Stimulated activated CD8-positive, alpha-beta memory T cell treated with anti-CD3 and anti-CD28 coated beads, Interleukin-15, amount 100 ng/mL, for 24 hours (primary cell): ENCODE measurements at regions not wholly inside any gene's neighbourhood (a gene's known extent, or its start where the extent isn't known, plus 50 kb on each side); places are given as distances from the start of the nearest gene placed in this dataset.

Experiments
- DNase-seq: peaks from one replicate; pipeline ENCODE4 v3.0.0-alpha.2; 2020; ENCODE audit warnings: low read depth

DNA sequence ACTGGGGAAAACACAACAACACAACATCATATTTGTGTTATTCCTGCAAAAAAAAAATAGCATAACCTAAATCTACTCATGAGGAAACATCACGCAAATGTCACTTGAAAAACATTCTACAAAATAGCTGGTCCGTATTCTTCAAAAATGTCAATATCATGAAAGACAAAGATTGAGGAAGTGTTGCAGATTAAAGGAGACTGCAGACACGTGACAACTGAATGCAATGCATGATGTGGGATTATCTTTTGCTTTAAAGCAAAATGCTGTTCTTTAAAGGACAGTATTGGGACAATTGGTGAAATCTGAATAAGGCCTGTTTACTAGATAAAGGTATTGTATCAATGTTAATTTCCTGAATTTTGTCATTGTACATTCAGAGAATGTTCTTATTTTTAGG, 157.7 kb downstream of the SMIM20 start:
- DNase-seq, result no peak

DNA sequence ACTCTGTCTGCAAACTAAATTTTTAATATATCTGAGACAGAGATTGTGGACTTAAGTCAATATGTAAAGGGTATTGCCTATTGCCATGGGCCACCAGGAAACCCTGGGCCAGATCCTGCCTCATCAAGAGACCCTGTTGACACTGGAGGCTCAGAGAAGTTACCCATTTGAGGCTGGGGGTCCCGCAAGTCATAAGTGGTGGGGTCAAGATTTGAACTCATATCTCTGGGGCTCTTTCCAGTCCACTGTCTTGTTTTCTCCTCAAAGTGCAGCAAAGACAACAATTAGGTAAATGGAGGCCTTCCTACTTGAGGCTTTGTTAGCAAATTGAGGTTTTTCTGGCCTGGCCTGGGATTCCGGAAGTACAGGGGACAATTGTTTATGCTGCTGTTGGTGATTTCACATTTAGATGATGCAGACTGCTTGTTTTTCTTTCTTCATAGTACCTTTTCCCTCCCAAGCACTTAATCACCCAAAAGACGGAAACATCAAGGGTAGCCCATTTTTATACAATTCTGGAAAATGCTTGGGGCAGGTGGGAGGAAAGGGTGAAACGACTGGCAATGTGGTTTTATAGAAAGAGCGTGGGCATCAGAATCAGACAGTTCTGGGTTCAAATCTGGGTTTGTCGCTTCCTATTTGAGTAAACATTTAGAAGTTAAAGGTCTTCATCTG, 160.0 kb downstream of the SMIM20 start:
- DNase-seq, result no peak

DNA sequence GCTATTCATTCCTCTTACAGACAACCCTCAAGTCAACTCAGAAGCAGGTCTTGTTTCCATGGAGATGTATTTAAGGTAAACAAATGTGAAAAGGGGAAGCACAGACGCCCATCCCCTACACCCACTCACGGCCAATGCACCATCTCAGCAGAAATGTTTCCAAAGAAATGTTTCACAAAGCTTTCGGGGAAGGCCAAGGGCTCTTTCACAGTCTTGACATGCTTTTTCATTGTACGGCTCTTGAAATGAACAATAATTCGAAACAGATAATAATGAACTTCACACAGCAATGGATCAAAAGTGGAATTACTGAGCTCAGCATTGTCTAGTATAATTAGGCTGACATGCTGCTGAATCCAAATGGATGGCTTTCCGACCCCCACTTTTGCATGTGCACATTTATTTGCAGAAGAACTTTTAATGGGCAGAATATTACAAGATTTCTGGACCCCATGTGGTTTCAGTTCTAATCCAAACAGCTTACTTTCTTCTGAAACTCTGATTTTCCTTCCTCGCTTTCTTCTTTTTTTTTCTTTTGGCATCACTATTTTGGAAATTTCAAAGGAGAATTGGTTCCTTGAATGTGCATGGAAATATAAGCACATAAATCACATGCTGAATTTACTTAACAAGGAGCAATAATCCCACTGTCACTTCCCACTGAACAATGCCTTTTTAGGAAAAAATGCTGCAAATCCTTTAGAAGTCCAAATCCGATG, 160.9 kb downstream of the SMIM20 start:
- DNase-seq, result no peak

DNA sequence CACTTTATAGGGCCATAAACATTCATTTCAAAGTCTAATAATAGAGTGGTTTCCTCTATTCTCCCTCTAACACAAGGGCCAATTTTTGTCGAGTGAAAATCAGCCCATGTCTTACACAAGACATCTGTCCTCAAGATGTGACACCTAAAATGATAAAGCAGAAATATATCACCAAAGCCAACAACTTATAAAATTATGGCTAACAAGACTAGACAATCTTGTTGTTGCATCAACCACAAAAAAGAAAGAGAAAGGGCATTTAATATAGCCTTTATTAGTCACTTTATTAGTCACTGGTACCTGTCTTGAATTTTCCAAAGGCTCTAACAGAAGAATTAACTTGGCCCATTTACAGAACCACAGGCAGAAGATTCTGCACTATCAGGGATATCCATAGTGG, 161.6 kb downstream of the SMIM20 start:
- no peak for DNase-seq

DNA sequence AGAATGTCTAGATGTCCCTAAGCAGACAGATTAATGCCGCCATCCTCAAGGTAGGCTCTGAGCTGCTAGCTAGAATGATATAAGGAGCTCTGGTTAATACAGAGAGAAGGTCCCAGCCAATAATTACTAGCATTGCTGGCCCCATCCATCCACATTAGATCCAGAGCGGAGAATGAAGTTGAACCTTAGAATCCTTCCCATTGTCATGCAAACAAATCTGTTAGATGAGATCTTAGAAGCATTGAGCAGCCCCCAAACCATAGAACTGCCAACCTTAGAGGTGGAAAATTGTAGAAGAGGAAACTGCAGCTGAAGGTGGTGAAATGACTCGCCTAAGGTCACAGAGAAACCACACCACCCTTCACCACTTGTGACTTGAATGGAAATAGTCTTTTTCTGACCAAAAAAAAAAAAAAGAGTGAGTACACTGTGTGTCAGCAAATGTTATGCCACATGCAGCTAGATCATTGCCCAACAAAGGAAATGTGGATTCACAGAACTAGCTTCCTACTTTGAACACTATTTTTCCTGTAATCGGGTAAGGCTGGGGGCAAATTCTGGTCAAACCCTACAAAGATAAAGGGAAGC, 162.1 kb downstream of the SMIM20 start:
- no peak for DNase-seq

DNA sequence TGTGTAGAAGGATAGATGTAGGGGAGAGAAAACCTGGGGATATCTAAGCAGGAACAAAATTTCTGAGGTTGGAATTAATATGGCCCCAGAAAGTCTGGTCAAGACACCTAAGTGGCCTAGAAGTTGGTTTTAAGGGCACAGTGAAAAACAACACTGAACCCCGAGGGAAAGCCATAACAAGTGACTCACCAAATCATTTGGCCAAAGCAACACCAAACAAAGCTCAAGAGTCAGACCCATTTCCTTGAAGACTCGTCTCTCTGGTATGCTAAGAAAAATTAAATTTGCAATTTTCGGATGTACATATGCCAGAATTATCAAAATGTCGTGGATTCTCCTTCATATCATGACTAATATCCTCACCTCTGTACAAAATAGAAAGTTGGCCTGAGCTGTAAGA, 162.9 kb downstream of the SMIM20 start:
- DNase-seq, result no peak

DNA sequence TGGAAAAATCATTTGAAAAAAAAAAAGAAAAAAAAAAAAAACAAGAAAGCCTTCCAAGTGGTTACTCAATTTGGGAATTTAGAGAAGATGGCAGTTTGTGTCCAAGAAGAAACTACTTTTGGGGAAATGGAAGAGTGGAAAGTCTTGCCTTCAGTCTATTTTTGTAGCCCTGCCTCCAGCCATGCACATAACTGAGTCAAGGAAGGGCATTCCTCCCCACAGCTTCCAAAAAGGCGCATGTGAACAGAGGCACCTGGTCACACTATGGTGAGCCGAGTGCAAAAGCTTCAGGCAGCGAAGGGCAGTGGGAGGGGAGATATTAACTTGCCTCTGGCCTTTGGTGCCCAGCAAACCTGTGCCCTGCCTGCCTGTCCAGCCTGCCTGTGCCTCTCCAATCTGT, 163.7 kb downstream of the SMIM20 start:
- no peak for DNase-seq

DNA sequence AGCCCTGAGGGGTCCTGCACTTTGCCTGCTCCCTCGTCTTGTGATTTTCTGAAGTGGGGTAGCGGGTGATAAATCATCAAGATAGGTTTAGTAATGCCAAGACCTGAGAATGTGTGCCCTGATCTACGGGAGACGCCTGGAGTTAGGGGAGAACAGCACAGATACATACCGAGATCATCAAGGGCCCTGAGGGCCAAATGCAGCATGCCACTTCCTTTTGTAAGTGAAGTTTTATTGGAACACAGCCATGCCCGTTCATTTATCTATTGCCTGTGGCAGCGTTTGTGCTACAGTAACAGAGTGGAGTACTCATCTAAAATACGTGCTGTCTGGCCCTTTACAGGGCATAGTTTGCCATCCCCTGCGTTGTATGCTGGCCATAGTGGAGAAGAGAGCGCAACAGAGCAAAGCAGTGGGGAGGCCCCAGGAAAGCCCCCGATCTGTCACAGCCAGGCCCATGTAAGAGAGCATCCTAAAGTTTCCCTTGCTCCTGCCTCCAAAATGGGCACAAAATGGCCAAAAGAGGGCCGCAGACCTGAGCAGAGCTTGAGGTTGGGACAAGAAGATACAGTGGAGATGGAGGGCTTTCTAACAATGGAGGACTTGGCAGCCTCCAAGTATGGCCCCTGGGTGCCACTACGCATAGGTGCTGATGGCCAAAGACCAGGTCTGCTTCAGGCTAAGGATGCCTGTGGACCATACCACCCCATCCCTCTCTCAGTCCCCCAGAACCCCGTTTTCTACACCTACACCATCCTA, 167.0 kb downstream of the SMIM20 start:
- no peak for DNase-seq

DNA sequence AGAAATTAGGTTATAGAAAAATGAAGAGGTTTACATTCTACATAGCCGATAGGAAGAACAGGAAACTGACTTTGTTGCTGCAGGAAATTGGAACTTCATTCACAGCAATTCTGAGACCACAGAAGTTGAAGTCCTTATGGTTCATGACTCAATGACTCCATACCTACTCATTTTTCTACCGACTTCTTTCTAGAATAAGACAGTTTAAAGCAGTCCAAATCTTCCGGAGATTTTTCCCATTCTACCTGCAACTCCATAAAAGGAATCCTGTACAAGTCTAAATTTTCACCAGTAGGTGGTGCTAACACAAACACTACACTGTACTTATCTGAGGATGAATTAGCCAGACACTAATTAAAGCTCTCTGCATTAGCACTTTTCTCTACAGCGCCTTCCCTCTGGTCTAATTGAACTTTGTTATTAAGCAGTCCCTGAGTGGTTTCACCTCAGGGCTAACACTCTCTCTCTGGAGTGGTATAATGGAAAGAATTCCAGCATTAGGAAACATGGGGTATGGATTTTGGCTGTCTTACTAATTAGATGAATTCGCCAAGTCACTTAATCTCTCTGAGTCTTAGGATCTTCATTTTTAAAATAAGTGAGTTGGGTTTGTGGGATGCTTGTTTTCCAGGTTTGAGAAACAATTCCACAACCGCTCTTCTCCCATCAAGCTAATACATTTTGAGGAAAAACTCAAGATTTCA, 167.9 kb downstream of the SMIM20 start:
- DNase-seq, result no peak

DNA sequence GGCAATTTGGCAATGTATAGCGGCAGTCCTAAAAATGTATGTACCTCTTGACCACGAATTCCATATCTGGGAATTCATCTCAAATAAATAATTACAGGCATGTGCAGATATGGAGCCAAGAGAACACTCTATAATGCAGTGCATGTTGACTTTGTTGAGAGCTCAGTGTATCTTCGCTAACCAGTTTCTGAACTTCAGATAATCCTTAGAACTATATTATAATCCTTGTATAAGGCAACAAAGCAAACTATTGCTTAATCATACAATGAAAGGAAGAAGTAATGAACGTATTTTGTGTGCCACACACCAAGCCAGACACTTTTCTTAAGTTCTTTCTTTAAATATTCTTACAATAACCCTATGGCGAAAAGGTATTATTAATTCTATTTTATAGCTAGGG, 168.5 kb downstream of the SMIM20 start:
- DNase-seq, result no peak

DNA sequence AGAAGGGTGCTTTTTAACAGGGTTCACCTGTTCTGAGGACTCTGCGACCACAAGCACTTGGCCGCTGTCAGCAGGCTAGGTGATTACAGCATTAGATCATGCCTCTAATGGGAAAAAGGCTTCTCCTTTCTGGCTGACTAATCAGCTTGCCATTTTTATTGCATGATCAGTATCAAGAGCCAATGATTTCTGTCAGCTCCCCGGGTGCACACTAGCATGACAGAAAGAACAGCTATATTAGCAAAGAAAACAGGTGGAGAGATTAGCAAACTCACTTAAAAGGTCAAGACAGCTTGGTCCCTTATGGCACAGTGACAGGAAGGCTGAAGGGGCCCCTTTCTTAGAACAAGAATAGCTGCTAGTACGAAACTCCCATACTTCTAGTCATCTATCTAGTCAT, 170.0 kb downstream of the SMIM20 start:
- no peak for DNase-seq

DNA sequence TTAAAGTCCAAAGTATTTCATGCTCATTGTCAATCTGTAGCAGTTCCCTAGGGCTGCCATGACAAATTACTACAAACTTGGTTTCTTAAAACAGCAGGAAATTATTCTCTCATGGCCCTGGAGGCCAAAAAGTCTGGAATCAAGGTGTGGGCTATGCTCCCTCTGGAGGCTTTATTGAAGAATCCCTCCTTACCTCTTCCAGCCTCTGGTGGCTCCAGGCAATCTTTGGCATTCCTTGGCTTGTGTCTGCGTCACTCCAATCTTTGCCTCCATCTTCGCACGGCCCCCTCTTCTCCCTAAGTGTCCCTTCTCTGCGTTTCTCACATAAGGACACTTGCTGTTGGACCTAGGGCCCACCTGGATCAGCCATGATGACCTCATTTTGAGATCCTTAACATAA, 170.4 kb downstream of the SMIM20 start:
- DNase-seq, result no peak

DNA sequence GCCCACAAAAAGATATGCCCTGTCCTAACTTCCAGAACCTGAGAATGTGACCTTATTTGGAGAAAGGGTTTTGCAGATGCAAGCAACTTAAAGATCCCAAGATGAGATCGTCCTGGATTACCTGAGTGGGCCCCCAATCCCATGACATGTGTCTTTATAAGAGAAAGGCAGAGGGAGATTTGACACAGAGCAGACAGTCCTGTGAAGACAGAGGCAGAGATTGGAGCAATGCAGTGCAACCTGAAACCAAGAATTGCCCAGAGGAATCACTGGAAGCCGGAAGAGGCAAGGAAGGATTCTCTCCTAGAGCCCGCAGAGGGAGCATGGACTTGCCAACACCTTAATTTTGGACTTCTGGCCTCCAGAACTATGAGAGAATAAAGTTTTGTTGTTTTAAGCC, 171.5 kb downstream of the SMIM20 start:
- no peak for DNase-seq

DNA sequence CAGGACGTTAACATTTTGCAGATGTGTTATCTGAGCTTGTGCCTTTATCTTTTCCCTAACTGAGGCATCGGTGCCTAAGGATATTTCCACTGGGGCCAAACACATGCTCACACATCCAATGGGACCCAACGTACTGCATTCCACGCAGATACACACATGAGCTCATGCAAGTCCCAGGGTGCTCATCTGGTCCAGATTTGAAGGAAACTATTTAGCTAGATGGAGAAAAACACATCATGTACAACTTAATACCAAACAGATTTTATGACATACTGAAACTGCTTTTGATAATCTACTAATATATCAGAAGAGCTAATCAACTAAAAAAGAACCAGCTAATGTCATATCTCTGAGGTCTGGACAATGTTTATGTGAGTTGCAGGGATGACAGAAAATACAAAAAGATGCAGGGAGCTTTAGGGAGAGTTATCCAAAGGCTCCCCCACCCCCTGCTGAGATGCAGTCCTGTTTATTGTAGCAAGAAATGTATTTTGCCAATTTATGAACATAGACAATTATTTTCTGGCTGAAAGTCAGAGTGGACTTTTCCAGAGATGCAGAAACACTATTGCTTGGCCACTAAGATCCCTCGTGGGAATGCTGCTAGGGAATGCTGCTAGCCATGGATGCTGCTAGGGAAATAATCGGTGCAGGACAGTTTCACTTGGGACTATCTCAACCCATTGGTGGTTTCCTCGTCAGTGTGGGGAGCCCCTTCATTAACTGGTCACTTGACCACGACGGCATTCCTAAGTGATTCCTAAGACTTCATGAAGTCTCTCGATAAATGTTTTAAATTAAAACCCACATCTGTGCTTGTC, 172.8 kb downstream of the SMIM20 start:
- no peak for DNase-seq

DNA sequence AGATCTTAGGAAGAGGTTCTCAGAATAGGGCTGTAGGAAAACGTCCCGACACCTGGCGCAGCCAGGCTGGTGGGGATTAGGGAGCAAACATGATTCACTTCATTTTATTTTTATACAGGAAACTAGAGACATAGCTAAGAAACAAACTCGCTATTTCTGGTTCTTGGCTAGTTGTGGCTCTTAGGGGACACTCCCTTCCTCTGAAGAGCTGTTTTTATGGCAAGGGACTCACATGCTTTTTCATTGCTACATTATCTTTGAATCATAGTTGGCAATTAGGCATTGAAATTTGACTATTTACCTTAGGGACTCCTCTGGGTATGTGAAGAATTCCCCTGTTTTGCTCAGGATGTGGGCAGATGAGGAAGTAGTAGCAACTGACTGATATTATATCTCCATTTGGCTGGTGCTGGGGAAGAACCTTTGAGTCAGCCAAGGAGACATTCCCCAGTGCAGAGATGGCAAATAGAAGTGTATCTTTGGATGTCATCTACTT, 174.5 kb downstream of the SMIM20 start:
- no peak for DNase-seq

DNA sequence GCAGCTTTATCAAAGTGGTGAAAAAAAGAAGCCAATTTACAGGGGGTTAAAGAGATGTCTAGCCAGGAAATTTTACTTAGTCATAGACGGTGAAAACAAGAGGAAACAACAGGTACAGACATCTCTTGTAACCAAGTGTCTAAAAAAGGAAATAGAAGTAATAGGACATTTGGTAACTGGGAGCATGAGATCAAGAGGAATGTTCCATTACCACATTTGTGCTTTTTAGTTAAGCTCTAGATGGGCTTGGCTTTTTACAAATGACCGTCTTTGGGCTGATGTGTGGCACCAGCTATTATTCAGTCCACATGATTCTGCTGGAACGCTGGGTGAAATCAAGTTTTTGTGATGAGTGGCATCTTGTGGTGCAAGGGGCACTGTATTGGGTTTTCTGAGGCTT, 179.5 kb downstream of the SMIM20 start:
- DNase-seq, result no peak

DNA sequence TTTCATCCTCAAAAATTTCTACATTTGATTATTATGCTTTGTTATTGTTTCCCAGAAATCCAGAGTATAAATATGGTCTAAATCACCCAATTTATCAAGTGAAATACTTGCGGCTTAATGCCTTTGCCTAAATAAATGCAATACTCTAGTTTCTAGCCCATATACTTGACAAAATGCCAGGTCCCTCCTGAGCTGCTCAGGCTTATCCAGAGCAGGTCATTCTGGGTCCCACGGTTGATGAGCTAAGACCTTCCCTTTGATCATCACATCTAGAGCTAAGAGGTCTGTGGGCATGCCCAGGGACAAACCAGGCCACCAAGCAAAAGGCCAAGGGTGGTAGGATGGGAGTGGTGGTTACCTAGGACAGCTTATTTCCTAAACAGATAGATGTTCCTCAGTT, 180.1 kb downstream of the SMIM20 start:
- DNase-seq, result no peak

DNA sequence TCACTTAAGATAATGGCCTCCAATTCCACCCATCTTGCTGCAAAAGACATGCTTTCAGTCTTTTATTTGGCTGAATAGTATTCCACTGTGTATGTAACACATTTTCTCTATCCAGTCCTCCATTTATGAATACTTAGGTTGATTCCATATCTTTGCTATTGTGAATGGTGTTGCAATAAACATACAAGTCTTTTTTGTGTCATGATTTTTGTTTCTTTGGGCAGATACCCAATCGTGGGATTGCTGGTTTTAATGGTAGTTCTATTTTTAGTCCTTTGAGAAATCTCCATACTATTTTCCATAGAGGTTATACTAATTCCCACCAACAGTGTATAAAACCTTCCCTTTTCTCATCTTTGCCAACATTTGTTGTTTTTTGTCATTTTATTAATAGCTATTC, 180.9 kb downstream of the SMIM20 start:
- DNase-seq, result no peak

DNA sequence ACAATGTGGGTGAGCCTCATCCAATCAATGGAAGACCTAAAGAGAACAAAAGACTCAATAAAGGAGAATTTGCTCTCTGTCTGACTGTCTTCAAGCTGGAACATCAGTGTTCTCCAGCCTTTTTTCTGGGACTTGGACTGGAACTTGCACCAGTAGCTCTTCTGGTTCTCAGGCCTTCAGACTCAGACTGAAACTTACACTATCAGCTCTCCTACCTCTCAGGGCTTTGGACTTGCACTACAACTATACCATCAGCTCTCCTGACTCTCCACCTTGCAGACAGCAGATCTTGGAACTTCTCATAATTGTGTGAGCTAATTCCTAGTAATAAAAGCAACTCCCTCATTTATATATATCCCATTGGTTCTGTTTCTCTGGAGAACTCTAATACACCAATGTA, 185.9 kb downstream of the SMIM20 start:
- no peak for DNase-seq

DNA sequence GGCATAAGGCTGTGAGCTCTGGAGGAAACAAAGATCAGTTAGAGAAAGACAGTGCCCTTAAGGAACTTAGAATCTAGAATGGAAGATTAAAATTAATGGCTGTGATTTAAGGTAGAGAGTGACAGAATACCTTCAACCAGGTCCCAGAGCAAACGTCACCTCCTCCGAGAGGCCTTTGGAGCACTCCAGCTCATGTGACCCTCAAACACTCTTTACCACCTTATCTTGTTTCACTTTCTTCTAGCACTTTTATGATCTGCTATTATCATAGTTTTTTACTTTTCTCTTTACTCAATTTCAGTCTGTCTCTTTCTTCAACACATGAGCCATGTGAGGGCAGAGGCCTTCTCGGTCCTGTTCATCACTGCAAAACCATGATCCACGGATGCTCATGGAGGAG, 187.0 kb downstream of the SMIM20 start:
- no peak for DNase-seq

DNA sequence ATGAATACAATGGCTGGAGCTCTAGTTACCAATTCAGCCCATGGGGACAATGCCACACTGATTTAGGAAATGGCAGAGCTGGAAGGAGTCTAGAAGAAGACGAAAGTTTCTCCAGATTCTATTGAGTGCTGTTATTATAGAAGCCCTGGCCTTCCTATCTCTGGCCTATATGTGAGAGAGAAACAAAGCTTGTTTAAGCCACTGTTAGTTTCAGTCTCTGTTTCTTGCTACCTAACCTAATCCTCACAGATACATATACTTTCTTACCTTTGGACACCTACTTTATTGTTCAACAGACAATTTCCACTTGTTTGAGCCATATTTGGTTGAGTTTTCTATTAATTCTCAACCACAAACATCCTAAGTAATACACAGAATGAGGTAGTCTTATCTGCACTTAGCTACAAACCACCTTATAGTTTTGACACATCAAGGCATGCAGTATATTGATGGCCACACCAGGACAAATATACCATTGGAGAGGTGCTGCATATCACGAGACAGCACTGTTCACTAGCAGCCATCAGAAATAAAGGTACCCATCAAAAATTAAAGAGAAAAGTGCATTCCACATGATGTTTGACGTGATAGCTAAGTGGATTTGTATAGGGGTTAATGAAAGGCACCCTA, 190.2 kb downstream of the SMIM20 start:
- no peak for DNase-seq
